HL-60/S4 (cell line): ENCODE measurements at regions not wholly inside any gene's neighbourhood (a gene's known extent, or its start where the extent isn't known, plus 50 kb on each side); places are given as distances from the start of the nearest gene placed in this dataset.
"Not testable (repeated sequence)": the region's sequence is repeated elsewhere in the genome, so short reads cannot be mapped to it uniquely, and the experiment has no call there.

Experiments
- in situ Hi-C: fragments of 300-500 bp; cut with MboI; formaldehyde crosslinking; loops from 2 replicates; pipeline ENCODE4 v1.14.3; 2022; ENCODE audit warnings: low sequenced_read_pairs

DNA sequence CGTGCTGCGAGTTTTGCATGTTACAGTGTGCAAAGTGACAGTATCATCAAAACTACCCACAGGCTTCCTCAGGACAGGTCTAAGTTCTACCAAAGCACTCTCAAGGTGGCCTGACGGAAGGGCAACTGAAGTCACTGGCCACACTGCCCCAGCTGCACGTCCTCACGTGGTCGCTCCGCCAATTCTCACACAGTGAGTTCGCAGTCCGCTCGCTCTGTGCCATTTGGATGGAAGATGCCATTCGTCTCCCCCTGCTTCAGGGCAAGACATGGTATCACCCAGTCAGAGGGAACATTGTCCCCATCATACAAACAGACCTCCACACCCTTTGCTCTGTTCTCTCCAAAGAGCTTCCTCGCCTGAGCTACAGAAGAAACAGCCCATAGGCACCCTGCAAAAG, 109.6 kb upstream of the COBL start:
- in situ Hi-C loops: no loop called here

DNA sequence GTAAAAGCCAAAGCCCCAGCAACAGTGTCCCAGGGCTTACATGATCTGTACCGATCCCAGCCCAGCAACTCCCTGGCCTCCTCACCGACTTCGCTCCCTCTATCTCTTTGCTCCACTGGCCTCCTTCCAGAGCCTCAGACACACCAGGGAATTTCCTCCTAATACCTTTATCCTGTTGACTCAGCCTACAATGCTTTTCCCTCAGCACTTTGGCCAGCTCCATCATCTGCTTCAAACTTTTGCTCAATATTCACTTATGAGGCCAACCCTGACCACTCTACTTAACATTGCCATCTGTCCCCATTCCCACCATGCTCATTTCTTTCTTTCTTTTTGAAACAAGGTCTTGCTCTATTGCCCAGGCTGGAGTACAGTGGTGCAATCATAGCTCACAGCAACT, 93.3 kb upstream of the COBL start:
- in situ Hi-C loops: not testable (repeated sequence)

DNA sequence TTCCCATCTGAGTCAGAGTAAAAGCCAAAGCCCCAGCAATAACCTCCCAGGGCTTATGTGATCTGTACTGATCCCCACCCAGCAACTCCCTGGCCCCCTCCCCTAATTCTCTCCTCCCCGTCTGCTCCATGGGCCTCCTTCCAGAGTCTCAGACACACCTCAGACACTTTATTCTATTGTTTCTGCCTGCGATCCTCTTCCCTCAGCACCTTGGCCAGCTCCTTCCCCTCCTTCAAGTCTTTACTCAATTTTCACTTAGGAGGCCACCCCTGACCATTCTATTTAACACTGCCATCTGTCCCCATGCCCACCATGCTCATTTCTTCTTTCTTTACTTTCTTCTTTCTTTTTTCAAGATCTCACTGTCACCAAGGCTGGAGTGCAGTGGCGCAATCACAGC, 81.0 kb upstream of the COBL start:
- in situ Hi-C loops: not testable (repeated sequence)

DNA sequence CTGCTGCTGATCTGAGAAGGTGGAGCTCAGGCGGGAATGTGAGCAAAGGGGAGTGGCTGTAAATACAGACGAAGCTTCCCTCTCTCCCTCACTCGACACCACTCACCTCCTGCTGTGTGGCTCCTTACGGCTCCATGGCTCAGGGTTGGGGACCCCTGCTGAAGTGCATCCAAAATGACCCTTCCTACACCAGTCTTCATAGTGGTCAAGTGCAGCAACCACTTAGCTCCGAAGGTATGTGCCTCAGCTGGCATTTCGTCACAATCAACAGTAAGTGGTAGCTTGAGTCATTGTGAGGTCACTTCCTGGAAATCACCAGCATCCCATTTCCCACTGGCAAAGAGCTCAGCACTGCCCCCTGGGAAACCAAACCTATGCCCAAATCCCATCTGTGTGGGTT, 76.4 kb upstream of the COBL start:
- in situ Hi-C loops: not testable (repeated sequence)

DNA sequence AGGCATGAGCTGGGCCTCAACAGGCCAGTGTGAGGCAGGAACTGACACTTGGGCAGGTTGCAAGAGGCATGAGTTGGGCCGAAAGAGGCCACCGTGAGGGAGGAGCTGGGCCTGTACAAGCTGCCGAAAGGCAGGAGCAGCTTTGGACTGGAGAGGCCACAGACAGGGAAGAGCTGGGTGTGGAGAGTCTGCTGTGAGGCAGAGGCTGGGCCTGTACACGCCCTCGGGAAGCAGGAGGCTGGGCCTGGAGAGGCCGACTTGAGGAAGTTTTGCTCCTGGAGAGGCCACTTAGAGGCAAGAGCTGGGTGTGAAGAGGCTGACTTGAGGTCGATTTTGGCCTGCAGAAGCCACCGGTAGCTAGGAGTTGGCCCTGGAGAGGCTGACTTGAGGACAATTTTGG, 73.3 kb upstream of the COBL start:
- in situ Hi-C loops: not testable (repeated sequence)

DNA sequence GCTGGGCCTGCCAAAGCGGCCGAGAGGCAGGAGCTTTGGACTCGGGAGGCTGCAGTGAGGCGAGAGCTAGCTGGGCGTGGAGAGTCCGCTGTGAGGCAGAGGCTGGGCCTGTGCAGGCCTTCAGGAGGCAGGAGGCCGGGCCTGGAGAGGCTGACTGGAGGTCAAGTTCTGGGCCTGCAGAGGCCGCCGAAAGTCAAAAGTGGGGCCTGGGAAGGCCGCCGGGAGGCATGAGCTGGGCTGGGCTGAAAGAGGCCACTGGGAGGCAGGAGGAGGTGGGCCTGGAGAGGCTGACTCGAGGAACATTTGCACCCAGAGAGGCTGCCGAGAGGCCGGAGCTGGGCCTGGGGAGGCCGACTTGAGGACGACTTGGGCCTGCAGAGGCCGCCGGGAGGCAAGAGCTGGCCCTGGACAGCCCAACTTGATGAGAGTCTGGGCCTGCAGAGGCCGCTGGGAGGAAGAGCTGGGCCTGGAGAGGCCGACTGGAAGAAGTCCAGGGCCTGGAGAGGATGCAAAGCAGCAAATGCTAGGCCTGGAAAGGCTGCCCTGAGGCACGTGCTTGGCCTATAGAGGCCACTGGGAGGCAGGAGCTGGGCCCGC, 72.7 kb upstream of the COBL start:
- in situ Hi-C loops: not testable (repeated sequence)

DNA sequence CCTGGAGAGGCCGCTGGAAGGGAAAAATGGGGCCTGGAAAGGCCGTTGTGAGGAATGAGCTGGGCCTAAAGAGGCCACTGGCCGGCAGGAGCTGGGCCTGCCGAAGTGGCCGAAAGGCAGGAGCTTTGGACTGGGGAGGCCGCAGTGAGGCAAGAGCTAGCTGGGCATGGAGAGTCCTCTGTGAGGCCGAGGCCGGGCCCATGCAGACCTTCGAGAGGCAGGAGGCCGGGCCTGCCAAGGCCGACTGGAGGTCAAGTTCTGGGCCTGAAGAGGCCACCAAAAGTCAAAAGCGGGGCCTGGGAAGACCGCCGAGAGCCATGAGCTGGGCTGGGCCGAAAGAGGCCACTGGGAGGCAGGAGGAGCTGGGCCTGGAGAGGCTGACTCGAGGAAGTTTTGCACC, 71.6 kb upstream of the COBL start:
- in situ Hi-C loops: not testable (repeated sequence)

DNA sequence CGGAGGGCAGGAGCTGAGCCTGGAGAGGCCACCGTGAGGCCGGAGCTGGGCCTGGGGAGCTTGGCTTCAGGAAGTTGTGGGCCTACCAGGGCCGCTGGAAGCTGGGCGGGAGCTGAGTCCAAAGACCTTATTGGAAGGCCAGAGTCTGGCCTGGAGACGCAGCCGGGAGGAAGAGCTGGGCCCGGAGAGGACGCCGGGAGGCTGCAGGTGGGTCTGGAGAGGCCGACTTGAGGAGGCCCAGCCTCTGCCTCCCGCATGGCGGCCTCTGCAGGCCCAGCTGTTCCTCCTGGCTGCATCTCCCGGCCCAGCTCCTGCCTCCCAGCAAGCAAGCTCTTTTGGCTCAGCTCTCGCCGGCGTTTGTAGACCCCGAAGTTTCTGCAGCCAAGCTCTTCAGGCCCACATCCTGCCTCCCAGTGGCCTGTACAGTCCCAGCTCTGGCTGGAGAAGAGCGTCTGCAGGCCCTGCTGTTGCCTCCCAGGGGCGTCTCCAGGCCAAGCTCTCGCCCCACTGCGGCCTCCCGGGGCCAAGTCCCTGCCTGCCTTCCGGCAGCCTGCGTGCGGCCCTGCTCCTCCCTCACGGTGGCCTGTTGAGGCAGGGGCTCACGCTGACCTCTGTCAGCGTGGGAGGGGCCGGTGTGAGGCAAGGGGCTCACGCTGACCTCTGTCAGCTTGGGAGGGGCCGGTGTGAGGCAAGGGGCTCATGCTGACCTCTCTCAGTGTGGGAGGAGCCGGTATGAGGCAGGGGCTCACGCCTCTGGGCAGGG, 70.4 kb upstream of the COBL start:
- in situ Hi-C loops: not testable (repeated sequence)

DNA sequence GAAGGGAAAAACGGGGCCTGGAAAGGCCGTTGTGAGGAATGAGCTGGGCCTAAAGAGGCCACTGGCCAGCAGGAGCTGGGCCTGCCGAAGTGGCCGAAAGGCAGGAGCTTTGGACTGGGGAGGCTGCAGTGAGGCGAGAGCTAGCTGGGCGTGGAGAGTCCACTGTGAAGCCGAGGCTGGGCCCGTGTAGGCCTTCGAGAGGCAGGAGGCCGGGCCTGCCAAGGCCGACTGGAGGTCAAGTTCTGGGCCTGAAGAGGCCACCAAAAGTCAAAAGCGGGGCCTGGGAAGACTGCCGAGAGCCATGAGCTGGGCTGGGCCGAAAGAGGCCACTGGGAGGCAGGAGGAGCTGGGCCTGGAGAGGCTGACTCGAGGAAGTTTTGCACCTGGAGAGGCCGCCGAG, 69.6 kb upstream of the COBL start:
- in situ Hi-C loops: not testable (repeated sequence)

DNA sequence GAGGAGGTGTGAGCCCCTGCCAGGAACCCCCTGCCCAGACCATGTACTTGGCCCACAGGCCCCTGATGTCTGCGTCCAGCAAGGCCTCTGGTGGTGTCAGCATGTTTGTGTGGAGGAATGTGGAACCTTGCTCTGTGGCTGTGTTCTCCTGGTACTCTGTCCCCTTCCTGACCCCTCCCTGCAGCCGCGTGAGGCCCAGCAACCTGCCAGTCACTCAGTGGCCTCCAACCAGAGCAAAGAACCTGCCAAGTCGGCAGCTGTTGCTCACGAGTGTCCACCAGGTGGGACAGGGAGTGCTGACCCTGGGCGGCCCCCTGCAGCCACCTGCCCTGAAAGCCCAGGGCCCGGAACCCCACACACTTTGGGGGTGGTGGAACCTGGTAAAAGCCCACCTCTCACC, 65.6 kb upstream of the COBL start:
- in situ Hi-C loops: not testable (repeated sequence)

DNA sequence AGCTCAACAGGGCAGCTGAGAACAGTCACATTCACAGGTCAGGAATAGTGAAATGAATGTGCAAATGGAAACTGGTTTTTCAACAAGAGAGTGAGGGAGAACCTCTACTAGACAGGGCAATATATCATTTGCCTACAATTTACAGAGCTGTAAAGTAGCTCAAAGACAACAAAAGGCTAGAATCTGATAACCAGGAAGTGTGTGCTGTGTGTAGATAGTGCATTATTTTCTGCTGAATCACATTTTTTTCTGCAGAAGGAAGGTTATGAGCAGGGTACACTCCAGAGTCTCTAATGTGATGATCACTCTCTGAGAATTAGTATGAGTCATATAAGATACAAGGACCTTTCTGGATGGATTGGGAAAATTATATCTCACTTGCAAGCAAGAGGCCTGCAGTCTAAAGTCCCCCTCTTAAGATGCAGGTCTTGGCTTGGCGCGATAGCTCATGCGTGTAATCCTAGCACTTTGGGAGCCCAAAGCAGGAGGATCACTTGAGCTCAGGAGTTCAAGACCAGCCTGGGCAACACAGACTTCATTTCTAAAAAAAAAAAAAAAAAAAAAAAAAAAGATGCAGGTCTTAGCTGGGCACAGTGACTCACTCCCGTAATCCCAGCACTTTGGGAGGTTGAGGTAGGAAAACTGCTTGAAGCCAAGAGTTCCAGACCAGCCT, 59.9 kb upstream of the COBL start:
- in situ Hi-C loops: no loop called here

DNA sequence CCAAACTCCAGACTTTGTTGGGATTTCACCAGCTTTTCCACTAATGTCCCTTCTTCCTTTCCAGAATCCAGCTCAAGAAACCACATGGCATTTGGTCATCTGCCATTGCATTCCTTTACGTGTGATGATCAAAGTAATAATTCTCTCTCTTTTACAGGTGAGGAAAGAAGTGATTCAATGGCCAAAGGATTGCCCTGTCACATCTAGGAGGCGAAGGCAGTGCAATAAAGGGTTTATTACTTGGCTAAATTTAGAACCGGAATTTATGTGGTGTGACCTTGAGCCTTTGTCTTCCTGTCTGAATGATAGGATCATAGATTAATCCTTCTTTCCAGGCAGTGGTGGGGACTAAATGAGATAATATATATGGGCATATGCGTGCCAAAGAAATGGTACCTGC, 58.3 kb upstream of the COBL start:
- in situ Hi-C loops: loop anchor here (25.0 kb wide), 1 partner anchor 213 kb away; no protein-coding TSS in a partner anchor

DNA sequence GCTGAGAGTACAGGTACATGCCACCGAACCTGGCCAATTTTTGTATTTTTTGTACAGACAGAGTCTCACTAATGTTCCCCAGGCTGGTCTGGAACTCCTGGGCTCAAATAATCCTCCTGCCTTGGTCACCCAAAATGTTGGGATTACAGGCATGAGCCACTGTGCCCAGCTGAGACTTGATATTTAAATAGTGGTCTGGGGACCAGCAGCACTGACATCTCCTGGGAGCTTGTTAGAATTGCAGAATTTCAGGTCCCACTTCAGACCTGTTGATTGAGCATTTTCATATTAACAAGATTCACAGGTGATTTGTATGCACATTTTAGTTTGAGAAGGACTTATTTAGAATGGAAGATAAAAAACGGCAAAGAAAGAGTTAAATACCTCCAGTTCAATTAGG, 57.0 kb upstream of the COBL start:
- in situ Hi-C loops: loop anchor here (25.0 kb wide), 1 partner anchor 211 kb away; no protein-coding TSS in a partner anchor

DNA sequence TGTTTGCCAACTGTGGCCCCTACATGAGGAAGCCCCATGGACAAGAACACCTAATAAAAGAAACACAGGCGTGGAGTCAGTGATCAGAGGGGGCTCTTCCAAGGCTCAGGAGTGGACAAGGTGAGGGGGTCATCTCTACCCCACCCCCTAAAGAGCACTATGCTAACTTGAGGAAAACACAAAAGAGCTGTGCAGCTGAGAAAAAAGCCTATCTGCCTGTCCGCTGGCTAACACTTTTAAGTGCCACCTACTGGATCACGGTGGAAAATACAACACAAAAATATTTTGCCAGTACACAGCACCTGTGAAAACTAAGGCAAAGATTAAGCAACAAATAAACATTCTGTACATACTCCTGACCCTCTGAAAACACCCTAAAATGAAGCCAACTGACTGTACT, 53.1 kb upstream of the COBL start:
- in situ Hi-C loops: loop anchor here (25.0 kb wide), 1 partner anchor 207 kb away; no protein-coding TSS in a partner anchor

DNA sequence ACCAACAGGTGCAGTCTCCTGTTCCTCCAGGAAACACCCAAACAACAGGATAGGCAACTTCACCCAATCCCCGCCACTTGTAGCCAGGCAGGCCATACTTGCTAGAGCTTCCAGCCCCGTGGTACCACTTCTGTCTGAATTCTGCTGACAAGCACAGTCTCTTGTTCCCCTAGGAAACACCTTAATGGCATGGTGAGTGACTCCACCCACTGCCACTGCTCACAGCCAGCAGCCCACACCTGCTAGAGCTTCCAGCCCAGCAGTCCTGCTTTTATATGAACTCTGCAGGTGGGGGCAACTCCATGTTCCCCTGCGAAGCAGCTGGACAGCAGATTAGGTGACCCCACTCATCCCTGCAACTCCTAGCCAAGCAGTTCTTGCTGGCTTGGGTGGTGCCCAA, 52.6 kb upstream of the COBL start:
- in situ Hi-C loops: loop anchor here (25.0 kb wide), 1 partner anchor 207 kb away; no protein-coding TSS in a partner anchor

DNA sequence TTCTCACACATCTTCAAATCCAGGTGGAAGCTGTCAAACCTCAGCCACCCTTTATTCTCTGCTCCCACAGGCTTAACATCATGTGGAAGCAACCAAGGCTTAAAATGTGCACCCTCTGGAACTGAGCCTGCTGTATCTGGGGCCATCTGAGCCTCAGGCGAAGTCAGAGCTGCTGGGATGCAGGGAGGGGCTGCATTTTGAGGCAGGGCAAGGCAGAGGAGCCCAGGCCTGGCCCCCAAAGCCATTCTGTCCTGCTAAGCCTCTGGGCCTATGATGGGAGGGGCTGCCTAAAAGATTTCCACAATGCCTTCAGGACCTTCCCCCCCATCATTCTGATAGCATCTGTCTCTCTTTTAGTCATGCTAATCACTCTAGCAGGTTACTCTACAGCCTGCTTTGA, 51.7 kb upstream of the COBL start:
- in situ Hi-C loops: loop anchor here (25.0 kb wide), 1 partner anchor 206 kb away; no protein-coding TSS in a partner anchor

DNA sequence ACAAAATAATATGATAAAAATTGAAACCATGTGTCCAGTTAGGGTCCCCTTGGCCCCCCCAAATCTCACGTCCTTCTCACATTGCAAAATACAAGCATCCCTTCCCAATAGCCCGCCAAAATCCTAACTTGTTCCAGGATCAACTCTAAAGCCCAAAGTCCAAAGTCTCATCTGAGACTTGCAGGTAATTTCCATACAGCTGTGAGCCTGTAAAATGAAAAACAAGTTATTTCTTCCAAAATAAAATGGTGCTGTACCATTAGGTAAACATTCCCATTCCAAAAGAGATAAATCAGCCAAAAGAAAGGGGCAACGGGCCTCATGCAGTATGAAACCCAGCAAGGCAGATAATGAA, 51.0 kb upstream of the COBL start:
- in situ Hi-C loops: loop anchor here (25.0 kb wide), 1 partner anchor 205 kb away; no protein-coding TSS in a partner anchor

DNA sequence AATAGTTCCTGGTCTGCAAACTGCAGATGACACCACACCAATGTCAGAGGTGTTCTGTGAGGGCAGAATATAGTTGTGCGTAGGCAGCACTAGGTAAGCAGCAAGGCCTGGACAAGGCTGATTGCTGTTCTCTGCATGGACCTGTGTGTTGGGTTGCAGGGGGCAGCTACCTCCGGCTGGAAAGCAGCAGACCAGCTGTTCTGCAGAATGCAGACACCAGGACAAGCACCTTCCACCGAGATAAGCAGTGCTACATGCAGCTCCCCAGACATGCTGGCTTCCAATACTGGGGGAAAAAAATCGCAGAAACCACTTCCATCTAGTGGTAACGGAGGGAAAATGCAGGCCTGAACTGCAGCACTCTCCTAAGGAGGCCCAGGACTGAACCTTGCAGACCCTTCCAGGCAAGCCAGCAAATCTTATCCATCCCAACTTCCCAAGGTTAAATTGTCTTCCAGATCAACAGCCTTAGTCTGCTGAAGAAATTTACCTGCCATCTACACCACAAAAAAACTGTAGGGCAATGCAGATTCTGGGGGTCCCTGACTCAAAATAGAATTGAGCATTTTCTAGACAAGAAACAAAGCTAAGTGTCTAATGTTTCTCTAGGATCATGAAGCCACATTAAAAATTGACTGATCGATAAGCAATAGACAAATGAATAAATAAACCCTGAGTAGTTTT, 50.5 kb upstream of the COBL start:
- in situ Hi-C loops: loop anchor here (25.0 kb wide), 1 partner anchor 205 kb away; no protein-coding TSS in a partner anchor
